K562 (cell line): ENCODE measurements at regions not wholly inside any gene's neighbourhood (a gene's known extent, or its start where the extent isn't known, plus 50 kb on each side); places are given as distances from the start of the nearest gene placed in this dataset.

Source experiments
- ATF4 ChIP-seq: fragments of 450-650 bp; formaldehyde crosslinking; IDR thresholded peaks from 2 replicates; pipeline ENCODE4 v1.4.0; 2022; ENCODE audit warnings: mild to moderate bottlenecking, moderate library complexity
- CHAMP1 ChIP-seq: fragments of 450-650 bp; IDR thresholded peaks from 2 replicates; pipeline ENCODE4 v1.6.1; 2016; ENCODE audit warnings: mild to moderate bottlenecking
- E2F3 ChIP-seq: fragments of 250-450 bp; sonication (Bioruptor Pico); IDR thresholded peaks from 2 replicates; pipeline ENCODE4 v1.4.0; 2020; ENCODE audit warnings: mild to moderate bottlenecking
- HDAC2 ChIP-seq: fragments of 450-650 bp; IDR thresholded peaks from 2 replicates; pipeline ENCODE4 v1.6.1; 2016; ENCODE audit warnings: mild to moderate bottlenecking
- HNRNPK ChIP-seq: fragments of 200-400 bp; formaldehyde crosslinking; IDR thresholded peaks from one replicate; pipeline ENCODE4 v1.6.1; 2018; ENCODE audit warnings: mild to moderate bottlenecking, low read depth, low read length; ENCODE audit not compliant: poor library complexity, severe bottlenecking
- MCM7 ChIP-seq, 2 experiments: fragments of 450-650 bp; IDR thresholded peaks; 2 replicates each; pipeline ENCODE4 v1.6.1; 2016 to 2018
- MTF1 ChIP-seq: fragments of 250-450 bp; sonication (Bioruptor Pico); IDR thresholded peaks from 2 replicates; pipeline ENCODE4 v1.9.0; 2021; ENCODE audit warnings: moderate library complexity, mild to moderate bottlenecking, inconsistent platforms, borderline replicate concordance
- NR1H2 ChIP-seq: sonication (generic); formaldehyde crosslinking; IDR thresholded peaks from 2 replicates; pipeline ENCODE4 v1.4.0; 2020; ENCODE audit warnings: mild to moderate bottlenecking, missing genetic modification reagents
- TAL1 ChIP-seq: fragments of 450-650 bp; IDR thresholded peaks from 2 replicates; pipeline ENCODE4 v1.6.1; 2016; ENCODE audit warnings: mild to moderate bottlenecking
- ZNF551 ChIP-seq: fragments of 250-450 bp; sonication (Bioruptor Pico); IDR thresholded peaks from 2 replicates; pipeline ENCODE4 v1.5.0; 2021; ENCODE audit warnings: mild to moderate bottlenecking, moderate library complexity

- TF ChIP-seq ATF4 (CRISPR knock-in tag): no peak
- TF ChIP-seq TAL1: no peak
- TF ChIP-seq NR1H2 (CRISPR knock-in tag): no peak
- no peak for TF ChIP-seq HNRNPK
- TF ChIP-seq ZNF551 (CRISPR knock-in tag): no peak
- TF ChIP-seq E2F3: no peak
- TF ChIP-seq CHAMP1: no peak
- no peak for TF ChIP-seq MCM7 (IDR thresholded peaks at IDR 0.05)
- TF ChIP-seq MTF1 (CRISPR knock-in tag): no peak
- TF ChIP-seq HDAC2: no peak
Observed at GRCh38 chr7:149689291-149689721, 84.1 kb downstream of the ZNF467 start (continued).
